Smooth muscle cell (in vitro differentiated cells): ENCODE measurements at regions not wholly inside any gene's neighbourhood (a gene's known extent, or its start where the extent isn't known, plus 50 kb on each side); places are given as distances from the start of the nearest gene placed in this dataset.

Experiments
- DNase-seq: peaks from one replicate; lab custom pipeline; 2025; ENCODE audit not compliant: unreplicated experiment; lab: John Stamatoyannopoulos, UW
- H2AFZ ChIP-seq: fragments of 200-600 bp; sonication (generic); 2 replicates; pipeline ENCODE4 v1.6.0; 2016; ENCODE audit warnings: antibody characterized with exemption, low read depth, mild to moderate bottlenecking
- H3F3A ChIP-seq: fragments of 200-600 bp; sonication (generic); 2 replicates; pipeline ENCODE4 v1.6.0; 2017; ENCODE audit warnings: antibody characterized with exemption, low read depth
- H3K27ac ChIP-seq: fragments of 200-600 bp; sonication (generic); 2 replicates; pipeline ENCODE4 v1.5.1; 2016; ENCODE audit warnings: low read depth, mild to moderate bottlenecking
- H3K27me3 ChIP-seq: fragments of 200-600 bp; sonication (generic); 2 replicates; pipeline ENCODE4 v1.6.1; 2016; ENCODE audit warnings: low read depth, mild to moderate bottlenecking
- H3K36me3 ChIP-seq: fragments of 200-600 bp; sonication (generic); 2 replicates; pipeline ENCODE4 v1.5.1; 2016; ENCODE audit warnings: low read depth
- H3K4me1 ChIP-seq: fragments of 200-600 bp; sonication (generic); 2 replicates; pipeline ENCODE4 v1.5.1; 2016; ENCODE audit warnings: low read depth
- H3K4me2 ChIP-seq: fragments of 200-600 bp; sonication (generic); 2 replicates; pipeline ENCODE4 v1.6.0; 2016; ENCODE audit warnings: mild to moderate bottlenecking
- H3K4me3 ChIP-seq: fragments of 200-600 bp; sonication (generic); 2 replicates; pipeline ENCODE4 v1.5.1; 2016; ENCODE audit warnings: mild to moderate bottlenecking
- H3K79me2 ChIP-seq: fragments of 200-600 bp; sonication (generic); 2 replicates; pipeline ENCODE4 v1.6.0; 2016; ENCODE audit warnings: low read depth, mild to moderate bottlenecking
- H3K9ac ChIP-seq: fragments of 200-600 bp; sonication (generic); 2 replicates; pipeline ENCODE4 v1.6.0; 2016; ENCODE audit warnings: low read depth
- H3K9me3 ChIP-seq: fragments of 200-600 bp; sonication (generic); replicated peaks from 2 replicates; pipeline ENCODE4 v1.5.1; 2016; ENCODE audit warnings: low read depth
- H4K20me1 ChIP-seq: fragments of 200-600 bp; sonication (generic); 2 replicates; pipeline ENCODE4 v1.6.0; 2016; ENCODE audit warnings: low read depth
- CTCF ChIP-seq: fragments of 200-600 bp; sonication (generic); IDR thresholded peaks from 2 replicates; pipeline ENCODE4 v1.5.1; 2017; ENCODE audit warnings: borderline replicate concordance, mild to moderate bottlenecking, antibody characterized with exemption; ENCODE audit not compliant: insufficient read depth, poor library complexity, severe bottlenecking
- WGBS: methylation state at CpG from one replicate; pipeline ENCODE4 v1.1.7; 2016; ENCODE audit warnings: low lambda C conversion rate; 5-methylcytosine and 5-hydroxymethylcytosine counted together

- Histone ChIP-seq H3K79me2 (no peaks in the 10 kb centered on the region), H2AFZ (no peak overlapping the region), H3K27ac (no peak overlapping the region), H3K4me2 (no peak overlapping the region), H3K9me3 (no peaks in the 10 kb centered on the region), H3K27me3 (no peaks in the 10 kb centered on the region), H3K4me3 (no peak overlapping the region), H4K20me1 (no peaks in the 10 kb centered on the region), H3K4me1 (no peaks in the 10 kb centered on the region), H3K9ac (no peak overlapping the region), H3F3A (no peaks in the 10 kb centered on the region), H3K36me3 (no peaks in the 10 kb centered on the region)
- 96% methylated on average over 1 of the region's 1 CpG for WGBS
- no peak for DNase-seq
- no peak for TF ChIP-seq CTCF
Observed at GRCh38 chr3:175911937-175912336, 1052.8 kb downstream of the NAALADL2 start.

GRCh38 chr3:175902226-175902625 is 1043.1 kb downstream of the NAALADL2 start:
- Histone ChIP-seq H2AFZ (no peak overlapping the region), H3K4me2 (no peak overlapping the region), H3K27me3 (no peaks in the 10 kb centered on the region), H3K36me3 (no peaks in the 10 kb centered on the region), H3F3A (no peaks in the 10 kb centered on the region), H3K27ac (no peak overlapping the region), H3K9me3 (no peaks in the 10 kb centered on the region), H3K79me2 (no peaks in the 10 kb centered on the region), H3K4me3 (no peak overlapping the region), H3K4me1 (no peaks in the 10 kb centered on the region), H4K20me1 (no peaks in the 10 kb centered on the region), H3K9ac (no peak overlapping the region)
- DNase-seq, result no peak
- 100% methylated on average over 1 of the region's 1 CpG for WGBS
- TF ChIP-seq CTCF, result no peak

DNA sequence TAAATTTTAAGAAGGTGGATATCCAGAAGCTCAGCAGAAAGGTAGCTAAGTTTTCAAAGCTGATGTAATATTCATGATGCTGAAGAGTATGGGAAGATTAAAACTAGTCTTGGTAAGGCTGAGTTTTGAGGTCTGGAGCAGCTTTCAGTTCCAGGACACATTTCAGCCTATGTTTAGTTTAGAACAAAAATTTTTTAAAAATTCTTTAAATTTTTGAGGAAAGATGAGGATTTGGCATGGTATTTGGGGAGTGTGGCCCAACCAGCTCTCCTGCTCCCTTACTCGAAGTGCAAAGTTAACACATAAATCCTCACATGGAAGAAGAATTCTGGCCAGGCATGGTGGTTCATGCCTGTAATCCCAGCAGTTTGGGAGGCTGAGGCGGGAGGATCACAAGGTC is 1039.1 kb downstream of the NAALADL2 start:
- DNase-seq, result no peak
- Histone ChIP-seq H3K36me3 (no peaks in the 10 kb centered on the region), H3K4me1 (no peaks in the 10 kb centered on the region), H3K27ac (no peak overlapping the region), H3F3A (no peaks in the 10 kb centered on the region), H2AFZ (no peak overlapping the region), H3K4me3 (no peak overlapping the region), H3K79me2 (no peaks in the 10 kb centered on the region), H4K20me1 (no peaks in the 10 kb centered on the region), H3K9ac (no peak overlapping the region), H3K4me2 (no peak overlapping the region), H3K27me3 (no peaks in the 10 kb centered on the region), H3K9me3 (no peaks in the 10 kb centered on the region)
- 86% methylated on average over 2 of the region's 2 CpGs for WGBS
- TF ChIP-seq CTCF, result no peak

- H3K79me2 ChIP-seq, result no peaks in the 10 kb centered on the region
- H3K4me3 ChIP-seq, result no peak overlapping the region
- TF ChIP-seq CTCF, result no peak
- WGBS, result 64% methylated on average over 2 of the region's 2 CpGs
- no peak overlapping the region for H3K9ac ChIP-seq
- DNase-seq, result no peak
- H3F3A ChIP-seq, result no peaks in the 10 kb centered on the region
- H3K4me1 ChIP-seq, result no peaks in the 10 kb centered on the region
- H3K27me3 ChIP-seq, result no peaks in the 10 kb centered on the region
- no peaks in the 10 kb centered on the region for H4K20me1 ChIP-seq
- no peaks in the 10 kb centered on the region for H3K9me3 ChIP-seq
- no peak overlapping the region for H2AFZ ChIP-seq
- H3K27ac ChIP-seq, result no peak overlapping the region
- H3K4me2 ChIP-seq, result no peak overlapping the region
- no peaks in the 10 kb centered on the region for H3K36me3 ChIP-seq
Observed at GRCh38 chr3:175896655-175897054, 1037.5 kb downstream of the NAALADL2 start.
